ENCODE measurements at regions not wholly inside any gene's neighbourhood (a gene's known extent, or its start where the extent isn't known, plus 50 kb on each side); places are given as distances from the start of the nearest gene placed in this dataset.

GRCh38 chr21:28144089-28144488 is 848.6 kb downstream of the LTN1 start:
- DNase-seq = no peak
- Mint-ChIP-seq H3K36me3 (ENCODE audit: low read depth) (peaks cover 13% of the 10 kb centered on the region), H3K27me3 (ENCODE audit: insufficient read depth) (no peaks in the 10 kb centered on the region), H3K27ac (no peak overlapping the region), H3K4me3 (no peak overlapping the region), H3K9me3 (peaks cover 5% of the 10 kb centered on the region), H3K4me1 (peaks cover 15% of the 10 kb centered on the region)
- TF ChIP-seq CTCF (conservative IDR thresholded peaks at IDR 0.05) = no peak
- no peaks in the 10 kb centered on the region for H3K27me3 ChIP-seq (ENCODE audit: control insufficient read depth, insufficient read depth, low read length, poor library complexity, severe bottlenecking)
- H3K36me3 ChIP-seq (ENCODE audit: control insufficient read depth, insufficient read depth, low read length) = no peaks in the 10 kb centered on the region
- no peaks in the 10 kb centered on the region for H3K4me1 ChIP-seq (ENCODE audit: control insufficient read depth, insufficient read depth, low read length)
- peaks cover 8% of the 10 kb centered on the region for H3K9me3 ChIP-seq (ENCODE audit: control insufficient read depth, low read length)
- H3K27ac ChIP-seq (ENCODE audit: low read depth, low read length) = no peak overlapping the region
- H3K4me3 ChIP-seq (ENCODE audit: low read length) = no peak overlapping the region
- no peak overlapping the region for H3K9ac ChIP-seq (ENCODE audit: extremely low read depth, low read length, poor library complexity, severe bottlenecking)

GRCh38 chr21:28142697-28143096 is 850.0 kb downstream of the LTN1 start:
- Mint-ChIP-seq H3K4me1 (peaks cover 6% of the 10 kb centered on the region), H3K4me3 (no peak overlapping the region), H3K36me3 (ENCODE audit: low read depth) (peaks cover 13% of the 10 kb centered on the region), H3K9me3 (peaks cover 5% of the 10 kb centered on the region), H3K27me3 (ENCODE audit: insufficient read depth) (no peaks in the 10 kb centered on the region), H3K27ac (no peak overlapping the region)
- H3K9me3 ChIP-seq (ENCODE audit: control insufficient read depth, low read length) = peaks cover 9% of the 10 kb centered on the region
- no peak overlapping the region for H3K4me3 ChIP-seq (ENCODE audit: low read length)
- TF ChIP-seq CTCF (conservative IDR thresholded peaks at IDR 0.05) = no peak
- no peaks in the 10 kb centered on the region for H3K27me3 ChIP-seq (ENCODE audit: control insufficient read depth, insufficient read depth, low read length, poor library complexity, severe bottlenecking)
- no peak overlapping the region for H3K9ac ChIP-seq (ENCODE audit: extremely low read depth, low read length, poor library complexity, severe bottlenecking)
- H3K36me3 ChIP-seq (ENCODE audit: control insufficient read depth, insufficient read depth, low read length) = no peaks in the 10 kb centered on the region
- no peaks in the 10 kb centered on the region for H3K4me1 ChIP-seq (ENCODE audit: control insufficient read depth, insufficient read depth, low read length)
- no peak overlapping the region for H3K27ac ChIP-seq (ENCODE audit: low read depth, low read length)
- DNase-seq = no peak

GRCh38 chr21:28138272-28138671 is 854.4 kb downstream of the LTN1 start:
- TF ChIP-seq CTCF (conservative IDR thresholded peaks at IDR 0.05) = no peak
- Histone ChIP-seq H3K27me3 (ENCODE audit: control insufficient read depth, insufficient read depth, low read length, poor library complexity, severe bottlenecking) (no peaks in the 10 kb centered on the region), H3K4me3 (ENCODE audit: low read length) (no peak overlapping the region), H3K27ac (ENCODE audit: low read depth, low read length) (no peak overlapping the region), H3K9me3 (ENCODE audit: control insufficient read depth, low read length) (peaks cover 11% of the 10 kb centered on the region), H3K4me1 (ENCODE audit: control insufficient read depth, insufficient read depth, low read length) (no peaks in the 10 kb centered on the region), H3K9ac (ENCODE audit: extremely low read depth, low read length, poor library complexity, severe bottlenecking) (no peak overlapping the region), H3K36me3 (ENCODE audit: control insufficient read depth, insufficient read depth, low read length) (no peaks in the 10 kb centered on the region)
- Mint-ChIP-seq H3K36me3 (ENCODE audit: low read depth) (peaks cover 20% of the 10 kb centered on the region), H3K9me3 (peaks cover 9% of the 10 kb centered on the region), H3K4me1 (no peaks in the 10 kb centered on the region), H3K27me3 (ENCODE audit: insufficient read depth) (no peaks in the 10 kb centered on the region), H3K27ac (no peak overlapping the region), H3K4me3 (no peak overlapping the region)
- 96 to 100% methylated on average over 2 of the region's 2 CpGs for WGBS, 2 experiments (ENCODE audit: insufficient coverage in 1 of 2, insufficient read length in 1 of 2)
- DNase-seq = no peak

All from endodermal cell (in vitro differentiated cells).